Tibial artery (tissue), 4 donors: ENCODE measurements at regions not wholly inside any gene's neighbourhood (a gene's known extent, or its start where the extent isn't known, plus 50 kb on each side); places are given as distances from the start of the nearest gene placed in this dataset.

Experiments used
- DNase-seq, 2 donors: peaks; one replicate each; pipeline ENCODE4 v3.0.0-alpha.2; 2019
- H3K27ac ChIP-seq, 2 donors: fragments of 200-600 bp; sonication (generic) in 1 of 2; 1 replicate in 1 of 2; 2 replicates in 1 of 2; pipeline ENCODE4 v1.5.1; 2018 to 2019; ENCODE audit warnings: mild to moderate bottlenecking in 1 of 2
- H3K27me3 ChIP-seq, 2 donors: fragments of 200-600 bp; sonication (generic) in 1 of 2; one replicate each; pipeline versions ENCODE4 v1.5.1 to v1.6.0; 2016 to 2019
- H3K36me3 ChIP-seq, 3 donors: fragments of 200-600 bp; sonication (generic) in 2 of 3; one replicate each; pipeline ENCODE4 v1.5.1; 2016 to 2019; ENCODE audit warnings: mild to moderate bottlenecking in 2 of 3
- H3K4me1 ChIP-seq, 4 donors: fragments of 200-600 bp; sonication (generic) in 2 of 4; 1 replicate in 3 of 4; 2 replicates in 1 of 4; pipeline ENCODE4 v1.5.1; 2016 to 2019
- H3K4me3 ChIP-seq, 2 donors: fragments of 200-600 bp; sonication (generic) in 1 of 2; 1 replicate in 1 of 2; 2 replicates in 1 of 2; pipeline ENCODE4 v1.5.1; 2018 to 2019; ENCODE audit warnings: mild to moderate bottlenecking in 2 of 2
- H3K9me3 ChIP-seq, 3 donors: fragments of 200-600 bp; sonication (generic) in 1 of 3; one replicate each; pipeline ENCODE4 v1.5.1; 2016 to 2019
- intact Hi-C: fragments of 100-400 bp; cut with DNase I; formaldehyde crosslinking; loops from one replicate; pipeline ENCODE4 v1.15.0; 2023; ENCODE audit warnings: low total_unique reads
- TF ChIP-seq, protein P1 (sequence below), 2 experiments: fragments of 200-600 bp in 1 of 2; fragments of 450-650 bp in 1 of 2; IDR thresholded peaks; one replicate each; pipeline ENCODE4 v1.5.1; 2017 to 2019; ENCODE audit warnings: antibody characterized with exemption in 2 of 2, mild to moderate bottlenecking in 1 of 2, moderate library complexity in 1 of 2

- Histone ChIP-seq H3K4me1 (peaks cover 0 to 16% (median 15%) of the 10 kb centered on the region in 4 donors), H3K4me3 (no peak overlapping the region), H3K36me3 (no peaks in the 10 kb centered on the region), H3K27ac (no peak overlapping the region), H3K9me3 (no peaks in the 10 kb centered on the region), H3K27me3 (peaks cover 0 to 3% of the 10 kb centered on the region in 2 donors)
- no peak for DNase-seq
- TF ChIP-seq, protein P1, sequence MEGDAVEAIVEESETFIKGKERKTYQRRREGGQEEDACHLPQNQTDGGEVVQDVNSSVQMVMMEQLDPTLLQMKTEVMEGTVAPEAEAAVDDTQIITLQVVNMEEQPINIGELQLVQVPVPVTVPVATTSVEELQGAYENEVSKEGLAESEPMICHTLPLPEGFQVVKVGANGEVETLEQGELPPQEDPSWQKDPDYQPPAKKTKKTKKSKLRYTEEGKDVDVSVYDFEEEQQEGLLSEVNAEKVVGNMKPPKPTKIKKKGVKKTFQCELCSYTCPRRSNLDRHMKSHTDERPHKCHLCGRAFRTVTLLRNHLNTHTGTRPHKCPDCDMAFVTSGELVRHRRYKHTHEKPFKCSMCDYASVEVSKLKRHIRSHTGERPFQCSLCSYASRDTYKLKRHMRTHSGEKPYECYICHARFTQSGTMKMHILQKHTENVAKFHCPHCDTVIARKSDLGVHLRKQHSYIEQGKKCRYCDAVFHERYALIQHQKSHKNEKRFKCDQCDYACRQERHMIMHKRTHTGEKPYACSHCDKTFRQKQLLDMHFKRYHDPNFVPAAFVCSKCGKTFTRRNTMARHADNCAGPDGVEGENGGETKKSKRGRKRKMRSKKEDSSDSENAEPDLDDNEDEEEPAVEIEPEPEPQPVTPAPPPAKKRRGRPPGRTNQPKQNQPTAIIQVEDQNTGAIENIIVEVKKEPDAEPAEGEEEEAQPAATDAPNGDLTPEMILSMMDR (IDR thresholded peaks at IDR 0.05): no peak
- intact Hi-C loops: no loop called here
Measured at GRCh38 chr6:41438746-41439145, 103.3 kb downstream of the NCR2 start.

- no peak overlapping the region for H3K4me3 ChIP-seq
Measured at GRCh38 chr6:41439524-41440418, 104.4 kb downstream of the NCR2 start.

GRCh38 chr6:41440958-41441357 is 105.2 kb upstream of the FOXP4 start:
- H3K27me3 ChIP-seq: peaks cover 0 to 3% of the 10 kb centered on the region in 2 donors
- TF ChIP-seq, protein P1 (IDR thresholded peaks at IDR 0.05): no peak
- no peaks in the 10 kb centered on the region for H3K36me3 ChIP-seq
- DNase-seq: no peak
- H3K27ac ChIP-seq: no peak overlapping the region
- H3K9me3 ChIP-seq: no peaks in the 10 kb centered on the region
- intact Hi-C loops: no loop called here
- peaks cover 0 to 21% (median 18%) of the 10 kb centered on the region in 4 donors for H3K4me1 ChIP-seq
- H3K4me3 ChIP-seq: no peak overlapping the region

More at GRCh38 chr6:41439524-41440418, 104.4 kb downstream of the NCR2 start:
- H3K36me3 ChIP-seq: no peaks in the 10 kb centered on the region
- TF ChIP-seq, protein P1 (IDR thresholded peaks at IDR 0.05): no peak
- intact Hi-C loops: no loop called here
- H3K27ac ChIP-seq: no peak overlapping the region
- peaks cover 0 to 3% of the 10 kb centered on the region in 2 donors for H3K27me3 ChIP-seq
- no peaks in the 10 kb centered on the region for H3K9me3 ChIP-seq
- no peak for DNase-seq
- peaks cover 0 to 21% (median 18%) of the 10 kb centered on the region in 4 donors for H3K4me1 ChIP-seq

GRCh38 chr6:41441598-41442351 is 104.4 kb upstream of the FOXP4 start:
- DNase-seq: no peak
- no peaks in the 10 kb centered on the region for H3K9me3 ChIP-seq
- H3K27ac ChIP-seq: no peak overlapping the region
- no peak overlapping the region for H3K4me3 ChIP-seq
- intact Hi-C loops: no loop called here
- no peaks in the 10 kb centered on the region for H3K36me3 ChIP-seq
- H3K4me1 ChIP-seq: peaks cover 0 to 21% (median 18%) of the 10 kb centered on the region in 4 donors
- TF ChIP-seq, protein P1 (IDR thresholded peaks at IDR 0.05): no peak
- peaks cover 0 to 3% of the 10 kb centered on the region in 2 donors for H3K27me3 ChIP-seq

DNA sequence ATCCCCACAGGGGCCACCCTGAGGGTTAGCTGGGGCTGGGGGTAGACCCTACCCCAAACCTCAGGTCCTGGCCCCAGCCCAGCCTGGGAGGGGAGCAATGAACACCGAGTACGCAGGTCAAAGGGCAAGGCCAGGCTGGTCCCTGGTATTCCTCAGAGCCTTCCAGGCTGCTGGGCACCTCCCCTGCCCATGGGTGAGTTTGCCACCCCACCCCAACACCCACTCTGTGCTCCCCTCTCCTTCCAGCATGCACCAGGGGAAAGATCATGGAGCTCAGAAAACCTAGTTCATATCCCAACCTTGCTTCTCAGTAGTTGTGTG is 103.9 kb upstream of the FOXP4 start:
- Histone ChIP-seq H3K9me3 (no peaks in the 10 kb centered on the region), H3K4me1 (peaks cover 0 to 21% (median 18%) of the 10 kb centered on the region in 4 donors), H3K4me3 (no peak overlapping the region), H3K27me3 (peaks cover 0 to 3% of the 10 kb centered on the region in 2 donors), H3K27ac (no peak overlapping the region), H3K36me3 (no peaks in the 10 kb centered on the region)
- TF ChIP-seq, protein P1 (IDR thresholded peaks at IDR 0.05): no peak
- no peak for DNase-seq
- intact Hi-C loops: no loop called here
